A549 (cell line): ENCODE measurements at regions not wholly inside any gene's neighbourhood (a gene's known extent, or its start where the extent isn't known, plus 50 kb on each side); places are given as distances from the start of the nearest gene placed in this dataset.
A peak's percentile ranks its signal among the peaks of the same experiment; 100 is the strongest.

ENCODE experiments used
- ATAC-seq, 2 experiments: fragments of 200-7000 bp in 1 of 2; fragments of >200 bp in 1 of 2; cut with Nextera tagmentation in 1 of 2; cut with Tn5 transposase in 1 of 2; 3 replicates each; pipeline versions ENCODE4 v1.8.0 to v1.9.1; 2018 to 2020; ENCODE audit warnings: mild to moderate bottlenecking in 1 of 2, moderate library complexity in 1 of 2
- CTCF ChIA-PET: fragments of 300-600 bp; sonication (Branson Sonifier 250); formaldehyde crosslinking; extraction: SDS; loops from one replicate; lab custom pipeline; 2021; ENCODE audit warnings: antibody characterized with exemption, inconsistent platforms; lab: Yijun Ruan, JAX
- POLR2A ChIA-PET: fragments of 350-600 bp; formaldehyde crosslinking; extraction: SDS; loops from one replicate; lab custom pipeline; 2021; ENCODE audit warnings: antibody characterized with exemption, inconsistent platforms; lab: Yijun Ruan, JAX
- DNase-seq, 2 experiments: peaks; one replicate each; pipeline versions ENCODE4 v3.0.0 to v3.0.0-alpha.2; 2011 to 2016; ENCODE audit warnings: low read depth in 1 of 2, low spot score in 1 of 2
- FAIRE-seq: peaks from 2 replicates; lab custom pipeline; 2011; peaks lifted over from hg19 to GRCh38; lab: Jason Lieb, UNC
- H3K27ac ChIP-seq, 2 experiments: fragments of >200 bp; sonication (Bioruptor Twin); formaldehyde crosslinking; 3 replicates each; pipeline ENCODE4 v1.5.1; 2016 to 2017
- H3K4me1 ChIP-seq: fragments of >200 bp; sonication (Bioruptor Twin); formaldehyde crosslinking; 3 replicates; pipeline ENCODE4 v1.6.1; 2016
- H3K4me2 ChIP-seq: fragments of >200 bp; sonication (Bioruptor Twin); formaldehyde crosslinking; 3 replicates; pipeline ENCODE4 v1.6.1; 2016
- H3K4me3 ChIP-seq: fragments of >200 bp; sonication (Bioruptor Twin); formaldehyde crosslinking; 3 replicates; pipeline ENCODE4 v1.5.1; 2016
- H3K9me3 ChIP-seq: fragments of >200 bp; sonication (Bioruptor Twin); formaldehyde crosslinking; 3 replicates; pipeline ENCODE4 v1.6.1; 2016
- FOSL2 ChIP-seq, 2 experiments: fragments of 450-650 bp in 1 of 2; fragments of >200 bp in 1 of 2; sonication (Bioruptor Twin) in 1 of 2; formaldehyde crosslinking; IDR thresholded peaks; 2 replicates each; pipeline versions ENCODE4 v1.5.0 to v1.6.1; 2016 to 2020; ENCODE audit warnings: mild to moderate bottlenecking in 1 of 2, moderate library complexity in 1 of 2
- MAZ ChIP-seq: fragments of 150-350 bp; IDR thresholded peaks from 2 replicates; pipeline ENCODE4 v1.6.1; 2014; ENCODE audit warnings: antibody characterized with exemption, low read depth, low read length, borderline replicate concordance
- NPAS2 ChIP-seq: fragments of 250-450 bp; sonication (Bioruptor Pico); IDR thresholded peaks from 2 replicates; pipeline ENCODE4 v1.8.0; 2022; ENCODE audit warnings: mild to moderate bottlenecking, moderate library complexity, borderline replicate concordance
- RNF2 ChIP-seq: fragments of 200-600 bp; sonication (generic); IDR thresholded peaks from 2 replicates; pipeline ENCODE4 v1.6.1; 2016; ENCODE audit warnings: low read depth, mild to moderate bottlenecking, antibody characterized with exemption, moderate library complexity, borderline replicate concordance
- ZFP36 ChIP-seq: fragments of 450-650 bp; IDR thresholded peaks from 2 replicates; pipeline ENCODE4 v1.6.1; 2014; ENCODE audit warnings: borderline replicate concordance; ENCODE audit not compliant: partially characterized antibody
- WGBS: methylation state at CpG from one replicate; pipeline ENCODE4 v1.1.6; 2017; ENCODE audit errors: missing lambda C conversion rate; 5-methylcytosine and 5-hydroxymethylcytosine counted together
- TF ChIP-seq, protein P1 (sequence below): fragments of 150-350 bp; IDR thresholded peaks from 2 replicates; pipeline ENCODE4 v1.6.1; 2014; ENCODE audit warnings: low read depth, mild to moderate bottlenecking, low read length
- TF ChIP-seq, protein P2 (sequence below): fragments of >200 bp; sonication (Bioruptor Twin); formaldehyde crosslinking; IDR thresholded peaks from 3 replicates; pipeline ENCODE4 v1.5.1; 2016
- TF ChIP-seq, protein P3 (sequence below): fragments of 200-600 bp; sonication (generic); IDR thresholded peaks from 2 replicates; pipeline ENCODE4 v1.6.1; 2016; ENCODE audit warnings: antibody characterized with exemption, mild to moderate bottlenecking, moderate library complexity

DNA sequence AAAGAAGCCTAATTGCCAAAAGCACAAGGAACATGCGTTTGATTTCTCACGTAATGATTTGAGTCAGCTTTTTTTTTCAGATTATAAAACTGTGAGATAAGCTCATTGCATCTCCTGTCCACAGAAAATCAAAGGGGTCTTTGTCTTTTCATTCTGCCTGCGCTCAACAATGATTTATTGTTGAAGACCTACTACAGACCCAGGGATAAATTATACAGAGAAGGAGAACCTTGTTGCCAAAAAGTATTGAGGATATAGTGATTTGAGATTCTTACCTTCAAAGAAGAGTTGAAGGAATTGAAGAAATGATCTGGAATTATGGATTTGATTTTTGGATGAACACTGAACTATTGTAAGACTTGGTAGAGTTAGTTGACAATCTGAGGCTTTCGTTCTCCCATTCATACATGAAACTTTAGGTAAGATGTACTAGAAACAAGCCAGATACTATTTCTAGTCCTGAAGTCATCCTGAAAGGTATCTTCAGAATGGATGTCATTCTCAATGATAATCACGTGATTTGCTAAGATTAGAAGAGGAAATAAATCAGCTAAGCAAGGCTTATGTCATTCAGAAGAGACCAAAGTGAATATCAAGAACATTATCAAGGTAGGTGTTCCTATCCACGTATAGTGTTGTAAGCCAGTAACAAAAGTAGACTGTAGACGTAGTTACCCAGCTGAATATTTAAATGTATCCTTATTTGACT, 71.1 kb upstream of the SCOC start:
- 84% methylated on average over 7 of the region's 7 CpGs for WGBS
- Histone ChIP-seq H3K4me1 (peaks cover 19% of the 10 kb centered on the region), H3K4me2 (no peak overlapping the region), H3K9me3 (no peaks in the 10 kb centered on the region), H3K4me3 (no peak overlapping the region), H3K27ac (no peak overlapping the region)
- DNase-seq = no peak
- ChIA-PET CTCF (interaction anchor here (1.3 kb wide), 2 partner anchors 56 to 58 kb away, joined by 3 to 4 read pairs; no protein-coding TSS in a partner anchor), POLR2A (no interaction called here)
- ATAC-seq = no peak
- TF ChIP-seq, protein P1, sequence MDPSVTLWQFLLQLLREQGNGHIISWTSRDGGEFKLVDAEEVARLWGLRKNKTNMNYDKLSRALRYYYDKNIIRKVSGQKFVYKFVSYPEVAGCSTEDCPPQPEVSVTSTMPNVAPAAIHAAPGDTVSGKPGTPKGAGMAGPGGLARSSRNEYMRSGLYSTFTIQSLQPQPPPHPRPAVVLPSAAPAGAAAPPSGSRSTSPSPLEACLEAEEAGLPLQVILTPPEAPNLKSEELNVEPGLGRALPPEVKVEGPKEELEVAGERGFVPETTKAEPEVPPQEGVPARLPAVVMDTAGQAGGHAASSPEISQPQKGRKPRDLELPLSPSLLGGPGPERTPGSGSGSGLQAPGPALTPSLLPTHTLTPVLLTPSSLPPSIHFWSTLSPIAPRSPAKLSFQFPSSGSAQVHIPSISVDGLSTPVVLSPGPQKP = no peak
- no peak for FAIRE-seq

DNA sequence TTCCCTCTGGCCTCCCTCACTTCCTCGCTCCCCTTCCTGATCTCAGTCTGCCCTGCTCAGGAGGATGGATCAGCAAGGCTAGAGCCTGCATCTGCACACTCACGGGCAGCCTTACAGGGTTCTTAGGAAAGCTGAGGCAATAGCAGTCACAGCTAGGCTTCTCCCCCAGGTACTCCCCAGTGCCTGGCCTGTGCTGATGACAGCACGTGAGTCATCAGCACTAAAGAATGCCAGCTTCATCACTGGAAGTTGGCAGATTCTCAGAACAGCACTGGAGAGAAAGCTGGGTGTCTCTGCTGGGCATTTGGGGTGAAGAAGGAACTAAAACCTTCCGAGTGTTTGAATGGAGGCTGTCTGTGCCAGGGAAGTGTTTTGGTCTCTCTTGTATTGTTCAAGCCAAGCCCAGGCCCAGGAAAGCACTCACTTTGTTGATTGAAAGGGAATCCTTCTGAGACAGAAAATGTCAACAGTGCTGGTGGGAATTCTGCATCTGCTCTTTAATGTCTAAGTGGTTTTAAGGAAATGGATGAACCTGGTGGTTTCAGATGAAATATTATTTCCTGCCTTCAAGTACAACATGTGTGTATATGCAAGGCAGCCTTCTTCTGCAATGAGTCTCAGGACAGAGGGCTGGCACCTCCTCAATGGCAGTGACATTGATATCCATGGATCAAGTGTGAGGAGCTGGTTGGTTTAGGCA, 73.0 kb upstream of the SCOC start:
- WGBS = 48% methylated on average over 4 of the region's 4 CpGs
- FAIRE-seq = no peak
- TF ChIP-seq, protein P2, sequence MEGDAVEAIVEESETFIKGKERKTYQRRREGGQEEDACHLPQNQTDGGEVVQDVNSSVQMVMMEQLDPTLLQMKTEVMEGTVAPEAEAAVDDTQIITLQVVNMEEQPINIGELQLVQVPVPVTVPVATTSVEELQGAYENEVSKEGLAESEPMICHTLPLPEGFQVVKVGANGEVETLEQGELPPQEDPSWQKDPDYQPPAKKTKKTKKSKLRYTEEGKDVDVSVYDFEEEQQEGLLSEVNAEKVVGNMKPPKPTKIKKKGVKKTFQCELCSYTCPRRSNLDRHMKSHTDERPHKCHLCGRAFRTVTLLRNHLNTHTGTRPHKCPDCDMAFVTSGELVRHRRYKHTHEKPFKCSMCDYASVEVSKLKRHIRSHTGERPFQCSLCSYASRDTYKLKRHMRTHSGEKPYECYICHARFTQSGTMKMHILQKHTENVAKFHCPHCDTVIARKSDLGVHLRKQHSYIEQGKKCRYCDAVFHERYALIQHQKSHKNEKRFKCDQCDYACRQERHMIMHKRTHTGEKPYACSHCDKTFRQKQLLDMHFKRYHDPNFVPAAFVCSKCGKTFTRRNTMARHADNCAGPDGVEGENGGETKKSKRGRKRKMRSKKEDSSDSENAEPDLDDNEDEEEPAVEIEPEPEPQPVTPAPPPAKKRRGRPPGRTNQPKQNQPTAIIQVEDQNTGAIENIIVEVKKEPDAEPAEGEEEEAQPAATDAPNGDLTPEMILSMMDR = no peak
- TF ChIP-seq FOSL2 (IDR thresholded peaks at IDR 0.05) (0 out of 2 replicates have a peak, but pooled peaks have one; percentile 28), FOSL2 (CRISPR knock-in tag; IDR thresholded peaks at IDR 0.05) (peak; percentile 63)
- H3K4me2 ChIP-seq = peak overlapping the region; percentile 49
- peak overlapping the region; percentile 52 to 75 for H3K27ac ChIP-seq
- H3K9me3 ChIP-seq = no peaks in the 10 kb centered on the region
- no peak overlapping the region for H3K4me3 ChIP-seq
- ChIA-PET POLR2A (interaction anchor here (0.5 kb wide), 1 partner anchor 147 kb away, joined by 3 read pairs; no protein-coding TSS in a partner anchor), CTCF (interaction anchor here (0.6 kb wide), 1 partner anchor 23 kb away, joined by 3 read pairs; no protein-coding TSS in a partner anchor)
- peaks cover 34% of the 10 kb centered on the region for H3K4me1 ChIP-seq
- peak; percentile 71 to 74 for ATAC-seq
- DNase-seq = peak; percentile 19 to 42

DNA sequence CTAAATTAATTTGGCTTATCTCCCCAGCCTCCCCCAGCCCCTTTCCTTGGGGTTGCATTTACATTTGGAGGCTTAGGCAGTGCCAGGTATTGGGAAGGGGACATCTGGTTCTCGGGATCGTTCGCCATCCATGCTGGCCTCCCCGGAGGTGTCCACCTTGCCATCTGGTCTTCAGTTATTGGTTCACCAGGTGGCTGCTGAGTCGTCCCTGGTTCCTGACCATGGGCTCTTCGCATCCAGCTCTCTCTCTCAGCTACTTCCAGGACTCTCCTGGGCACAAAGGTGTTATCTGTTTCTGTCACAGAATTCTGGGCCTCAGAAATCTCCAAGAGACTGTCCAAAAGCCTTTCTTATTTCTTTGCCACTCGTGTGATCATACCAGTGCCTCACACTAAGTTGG, 75.4 kb upstream of the SCOC start:
- H3K9me3 ChIP-seq = no peaks in the 10 kb centered on the region
- peak overlapping the region in 1 of 2 experiments; percentile 39; a peak in 2 of 6 replicates for H3K27ac ChIP-seq
- H3K4me1 ChIP-seq = peaks cover 34% of the 10 kb centered on the region
- DNase-seq (no peak), FAIRE-seq (no peak), ATAC-seq (no peak)
- ChIA-PET POLR2A (no interaction called here), CTCF (no interaction called here)
- TF ChIP-seq, protein P3, sequence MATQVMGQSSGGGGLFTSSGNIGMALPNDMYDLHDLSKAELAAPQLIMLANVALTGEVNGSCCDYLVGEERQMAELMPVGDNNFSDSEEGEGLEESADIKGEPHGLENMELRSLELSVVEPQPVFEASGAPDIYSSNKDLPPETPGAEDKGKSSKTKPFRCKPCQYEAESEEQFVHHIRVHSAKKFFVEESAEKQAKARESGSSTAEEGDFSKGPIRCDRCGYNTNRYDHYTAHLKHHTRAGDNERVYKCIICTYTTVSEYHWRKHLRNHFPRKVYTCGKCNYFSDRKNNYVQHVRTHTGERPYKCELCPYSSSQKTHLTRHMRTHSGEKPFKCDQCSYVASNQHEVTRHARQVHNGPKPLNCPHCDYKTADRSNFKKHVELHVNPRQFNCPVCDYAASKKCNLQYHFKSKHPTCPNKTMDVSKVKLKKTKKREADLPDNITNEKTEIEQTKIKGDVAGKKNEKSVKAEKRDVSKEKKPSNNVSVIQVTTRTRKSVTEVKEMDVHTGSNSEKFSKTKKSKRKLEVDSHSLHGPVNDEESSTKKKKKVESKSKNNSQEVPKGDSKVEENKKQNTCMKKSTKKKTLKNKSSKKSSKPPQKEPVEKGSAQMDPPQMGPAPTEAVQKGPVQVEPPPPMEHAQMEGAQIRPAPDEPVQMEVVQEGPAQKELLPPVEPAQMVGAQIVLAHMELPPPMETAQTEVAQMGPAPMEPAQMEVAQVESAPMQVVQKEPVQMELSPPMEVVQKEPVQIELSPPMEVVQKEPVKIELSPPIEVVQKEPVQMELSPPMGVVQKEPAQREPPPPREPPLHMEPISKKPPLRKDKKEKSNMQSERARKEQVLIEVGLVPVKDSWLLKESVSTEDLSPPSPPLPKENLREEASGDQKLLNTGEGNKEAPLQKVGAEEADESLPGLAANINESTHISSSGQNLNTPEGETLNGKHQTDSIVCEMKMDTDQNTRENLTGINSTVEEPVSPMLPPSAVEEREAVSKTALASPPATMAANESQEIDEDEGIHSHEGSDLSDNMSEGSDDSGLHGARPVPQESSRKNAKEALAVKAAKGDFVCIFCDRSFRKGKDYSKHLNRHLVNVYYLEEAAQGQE = no peak
- no peak for TF ChIP-seq MAZ
- TF ChIP-seq ZFP36 = no peak
- no peak for TF ChIP-seq RNF2
- no peak for TF ChIP-seq NPAS2 (CRISPR knock-in tag)
- 87% methylated on average over 7 of the region's 7 CpGs for WGBS
- no peak overlapping the region for H3K4me2 ChIP-seq
- H3K4me3 ChIP-seq = no peak overlapping the region
